A673 (cell line): ENCODE measurements at regions not wholly inside any gene's neighbourhood (a gene's known extent, or its start where the extent isn't known, plus 50 kb on each side); places are given as distances from the start of the nearest gene placed in this dataset.

Experiments used
- EZH2 ChIP-seq: fragments of 200-600 bp; sonication (generic); IDR thresholded peaks from 2 replicates; pipeline ENCODE4 v1.6.1; 2017; ENCODE audit warnings: borderline replicate concordance, low read depth, mild to moderate bottlenecking, mixed read lengths, antibody characterized with exemption, low read length; ENCODE audit not compliant: poor library complexity, severe bottlenecking
- TF ChIP-seq, protein P1 (sequence below): fragments of 300-800, 200-600 bp; sonication (generic); conservative IDR thresholded peaks from 2 replicates; pipeline ENCODE4 v1.5.1; 2017; ENCODE audit warnings: low read depth, mild to moderate bottlenecking, antibody characterized with exemption, low read length, moderate library complexity, mixed read lengths

DNA sequence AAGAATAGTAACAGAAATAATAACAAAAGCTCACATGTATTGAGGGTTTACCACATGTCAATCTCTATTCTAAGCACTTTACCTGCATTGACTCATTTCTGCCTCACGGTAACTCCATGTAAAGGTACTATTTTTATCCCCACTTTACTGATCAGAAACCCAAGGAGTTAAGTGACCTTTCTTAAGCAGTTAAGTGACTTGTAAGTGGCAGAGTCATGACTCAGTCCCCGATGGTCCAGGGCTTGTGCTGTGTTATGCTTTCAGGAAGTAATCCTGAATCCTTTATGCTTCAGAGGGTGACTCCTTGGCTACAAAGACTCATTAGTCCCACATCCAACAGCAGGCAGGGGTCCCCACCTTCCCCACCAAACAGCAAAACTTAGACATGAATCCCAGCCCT is 66.5 kb downstream of the MRM1 start:
- TF ChIP-seq, protein P1, sequence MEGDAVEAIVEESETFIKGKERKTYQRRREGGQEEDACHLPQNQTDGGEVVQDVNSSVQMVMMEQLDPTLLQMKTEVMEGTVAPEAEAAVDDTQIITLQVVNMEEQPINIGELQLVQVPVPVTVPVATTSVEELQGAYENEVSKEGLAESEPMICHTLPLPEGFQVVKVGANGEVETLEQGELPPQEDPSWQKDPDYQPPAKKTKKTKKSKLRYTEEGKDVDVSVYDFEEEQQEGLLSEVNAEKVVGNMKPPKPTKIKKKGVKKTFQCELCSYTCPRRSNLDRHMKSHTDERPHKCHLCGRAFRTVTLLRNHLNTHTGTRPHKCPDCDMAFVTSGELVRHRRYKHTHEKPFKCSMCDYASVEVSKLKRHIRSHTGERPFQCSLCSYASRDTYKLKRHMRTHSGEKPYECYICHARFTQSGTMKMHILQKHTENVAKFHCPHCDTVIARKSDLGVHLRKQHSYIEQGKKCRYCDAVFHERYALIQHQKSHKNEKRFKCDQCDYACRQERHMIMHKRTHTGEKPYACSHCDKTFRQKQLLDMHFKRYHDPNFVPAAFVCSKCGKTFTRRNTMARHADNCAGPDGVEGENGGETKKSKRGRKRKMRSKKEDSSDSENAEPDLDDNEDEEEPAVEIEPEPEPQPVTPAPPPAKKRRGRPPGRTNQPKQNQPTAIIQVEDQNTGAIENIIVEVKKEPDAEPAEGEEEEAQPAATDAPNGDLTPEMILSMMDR: no peak
- TF ChIP-seq EZH2: no peak
